Inferior parietal cortex (tissue), 1 donor: ENCODE measurements at regions not wholly inside any gene's neighbourhood (a gene's known extent, or its start where the extent isn't known, plus 50 kb on each side); places are given as distances from the start of the nearest gene placed in this dataset.
"Not testable (repeated sequence)": the region's sequence is repeated elsewhere in the genome, so short reads cannot be mapped to it uniquely, and the experiment has no call there.

Experiments used
- DNase-seq: peaks from one replicate; pipeline ENCODE4 v3.0.0-alpha.2; 2016; ENCODE audit errors: extremely low spot score

- no peak for DNase-seq
Measured at GRCh38 chr14:66011855-66012254, 474.3 kb upstream of the CCDC196 start.

- DNase-seq = not testable (repeated sequence)
Measured at GRCh38 chr14:66013607-66014006, 472.6 kb upstream of the CCDC196 start.

GRCh38 chr14:66015071-66015780 is 470.9 kb upstream of the CCDC196 start:
- DNase-seq = no peak

- DNase-seq = no peak
Measured at GRCh38 chr14:66017927-66018326, 468.2 kb upstream of the CCDC196 start.

- no peak for DNase-seq
Measured at GRCh38 chr14:66022526-66022925, 463.6 kb upstream of the CCDC196 start.

- no peak for DNase-seq
Measured at GRCh38 chr14:66025779-66026178, 460.4 kb upstream of the CCDC196 start.

- not testable (repeated sequence) for DNase-seq
Measured at GRCh38 chr14:66031981-66032380, 454.2 kb upstream of the CCDC196 start.

GRCh38 chr14:66032800-66033199 is 453.4 kb upstream of the CCDC196 start:
- DNase-seq = no peak

GRCh38 chr14:66036547-66036946 is 449.6 kb upstream of the CCDC196 start:
- DNase-seq = no peak

GRCh38 chr14:66037361-66037760 is 448.8 kb upstream of the CCDC196 start:
- DNase-seq = no peak

- no peak for DNase-seq
Measured at GRCh38 chr14:66038212-66038611, 448.0 kb upstream of the CCDC196 start.

GRCh38 chr14:66038618-66039017 is 447.6 kb upstream of the CCDC196 start:
- DNase-seq = no peak

- no peak for DNase-seq
Measured at GRCh38 chr14:66039495-66039894, 446.7 kb upstream of the CCDC196 start.

- no peak for DNase-seq
Measured at GRCh38 chr14:66041582-66041981, 444.6 kb upstream of the CCDC196 start.

- DNase-seq = no peak
Measured at GRCh38 chr14:66043921-66044320, 442.2 kb upstream of the CCDC196 start.

GRCh38 chr14:66045572-66046021 is 440.6 kb upstream of the CCDC196 start:
- no peak for DNase-seq

GRCh38 chr14:66046035-66046434 is 440.1 kb upstream of the CCDC196 start:
- DNase-seq = no peak

- DNase-seq = no peak
Measured at GRCh38 chr14:66046591-66046990, 439.6 kb upstream of the CCDC196 start.

- DNase-seq = no peak
Measured at GRCh38 chr14:66056268-66056907, 429.8 kb upstream of the CCDC196 start.

GRCh38 chr14:66056926-66057552 is 429.1 kb upstream of the CCDC196 start:
- DNase-seq = no peak

- DNase-seq = no peak
Measured at GRCh38 chr14:66065188-66065587, 421.0 kb upstream of the CCDC196 start.

GRCh38 chr14:66066981-66067776 is 419.0 kb upstream of the CCDC196 start:
- DNase-seq = no peak
